HG03520 (cell line): ENCODE measurements at regions not wholly inside any gene's neighbourhood (a gene's known extent, or its start where the extent isn't known, plus 50 kb on each side); places are given as distances from the start of the nearest gene placed in this dataset.
"Not testable (repeated sequence)": the region's sequence is repeated elsewhere in the genome, so short reads cannot be mapped to it uniquely, and the experiment has no call there.

Experiments used
- ATAC-seq: cut with Tn5 transposase; IDR thresholded peaks from one replicate; pipeline ENCODE4 v1.9.1; 2021; ENCODE audit warnings: mild to moderate bottlenecking, moderate library complexity; ENCODE audit not compliant: unreplicated experiment

GRCh38 chr9:25094518-25094917 lies 548.8 kb upstream of the IZUMO3 start:
- no peak for ATAC-seq

- no peak for ATAC-seq
Measured at GRCh38 chr9:25078202-25078601, 532.5 kb upstream of the IZUMO3 start.

GRCh38 chr9:25048098-25048724 lies 502.5 kb upstream of the IZUMO3 start:
- no peak for ATAC-seq

GRCh38 chr9:25045469-25045868 lies 499.8 kb upstream of the IZUMO3 start:
- ATAC-seq = not testable (repeated sequence)

- no peak for ATAC-seq
Measured at GRCh38 chr9:25029743-25030142, 484.0 kb upstream of the IZUMO3 start.

- ATAC-seq = no peak
Measured at GRCh38 chr9:25025686-25026085, 480.0 kb upstream of the IZUMO3 start.

GRCh38 chr9:25025156-25025555 lies 479.5 kb upstream of the IZUMO3 start:
- ATAC-seq = no peak

GRCh38 chr9:25017779-25018178 lies 472.1 kb upstream of the IZUMO3 start:
- ATAC-seq = no peak

GRCh38 chr9:25010027-25010662 lies 464.4 kb upstream of the IZUMO3 start:
- no peak for ATAC-seq

GRCh38 chr9:25003686-25004085 lies 458.0 kb upstream of the IZUMO3 start:
- ATAC-seq = no peak

- no peak for ATAC-seq
Measured at GRCh38 chr9:24986331-24986730, 440.6 kb upstream of the IZUMO3 start.

GRCh38 chr9:24970780-24971179 lies 425.1 kb upstream of the IZUMO3 start:
- not testable (repeated sequence) for ATAC-seq

- no peak for ATAC-seq
Measured at GRCh38 chr9:24961762-24962161, 416.1 kb upstream of the IZUMO3 start.

- no peak for ATAC-seq
Measured at GRCh38 chr9:24953070-24953469, 407.4 kb upstream of the IZUMO3 start.

GRCh38 chr9:24939109-24939850 lies 393.6 kb upstream of the IZUMO3 start:
- ATAC-seq = no peak

GRCh38 chr9:24936117-24936516 lies 390.4 kb upstream of the IZUMO3 start:
- ATAC-seq = no peak

- no peak for ATAC-seq
Measured at GRCh38 chr9:24932785-24933184, 387.1 kb upstream of the IZUMO3 start.

GRCh38 chr9:24931894-24932293 lies 386.2 kb upstream of the IZUMO3 start:
- no peak for ATAC-seq

GRCh38 chr9:24912767-24913166 lies 367.1 kb upstream of the IZUMO3 start:
- ATAC-seq = no peak

- no peak for ATAC-seq
Measured at GRCh38 chr9:24901319-24901718, 355.6 kb upstream of the IZUMO3 start.

- ATAC-seq = no peak
Measured at GRCh38 chr9:24900179-24900578, 354.5 kb upstream of the IZUMO3 start.

GRCh38 chr9:24899463-24899862 lies 353.8 kb upstream of the IZUMO3 start:
- no peak for ATAC-seq
